H7 (cell line): ENCODE measurements at regions not wholly inside any gene's neighbourhood (a gene's known extent, or its start where the extent isn't known, plus 50 kb on each side); places are given as distances from the start of the nearest gene placed in this dataset.

Experiments used
- DNase-seq: peaks from one replicate; pipeline ENCODE4 v3.0.0; 2012
- H3K27me3 ChIP-seq: 2 replicates; pipeline ENCODE4 v1.6.0; 2011; ENCODE audit warnings: mild to moderate bottlenecking, low read length; ENCODE audit not compliant: control insufficient read depth, insufficient read depth
- H3K36me3 ChIP-seq: replicated peaks from 2 replicates; pipeline ENCODE4 v1.5.1; 2011; ENCODE audit warnings: low read length; ENCODE audit not compliant: control insufficient read depth, insufficient read depth
- H3K4me3 ChIP-seq: 2 replicates; pipeline ENCODE4 v1.5.1; 2011; ENCODE audit warnings: low read depth, mild to moderate bottlenecking, control low read depth, low read length, moderate library complexity; ENCODE audit not compliant: insufficient read depth

- no peaks in the 10 kb centered on the region for H3K36me3 ChIP-seq
- no peak overlapping the region for H3K4me3 ChIP-seq
- H3K27me3 ChIP-seq, result no peaks in the 10 kb centered on the region
- DNase-seq, result no peak
Observed at GRCh38 chr12:46946137-46946536, 120.3 kb upstream of the SLC38A4 start.

GRCh38 chr12:46948936-46949545, 123.2 kb upstream of the SLC38A4 start:
- no peak for DNase-seq
- H3K36me3 ChIP-seq, result no peaks in the 10 kb centered on the region
- H3K27me3 ChIP-seq, result no peaks in the 10 kb centered on the region

GRCh38 chr12:46950094-46950493, 124.3 kb upstream of the SLC38A4 start:
- Histone ChIP-seq H3K36me3 (no peaks in the 10 kb centered on the region), H3K4me3 (no peak overlapping the region), H3K27me3 (no peaks in the 10 kb centered on the region)
- DNase-seq, result no peak

More at GRCh38 chr12:46948936-46949545, 123.2 kb upstream of the SLC38A4 start:
- H3K4me3 ChIP-seq, result no peak overlapping the region

GRCh38 chr12:46952880-46953483, 126.4 kb upstream of the PCED1B start:
- Histone ChIP-seq H3K36me3 (no peaks in the 10 kb centered on the region), H3K27me3 (no peaks in the 10 kb centered on the region), H3K4me3 (no peak overlapping the region)
- no peak for DNase-seq

- no peak for DNase-seq
- H3K27me3 ChIP-seq, result no peaks in the 10 kb centered on the region
- no peak overlapping the region for H3K4me3 ChIP-seq
- no peaks in the 10 kb centered on the region for H3K36me3 ChIP-seq
Observed at GRCh38 chr12:46956451-46957035, 122.9 kb upstream of the PCED1B start.

- no peak for DNase-seq
- Histone ChIP-seq H3K36me3 (no peaks in the 10 kb centered on the region), H3K4me3 (no peak overlapping the region), H3K27me3 (no peaks in the 10 kb centered on the region)
Observed at GRCh38 chr12:46958053-46958452, 121.4 kb upstream of the PCED1B start.

GRCh38 chr12:46958599-46959290, 120.7 kb upstream of the PCED1B start:
- Histone ChIP-seq H3K4me3 (no peak overlapping the region), H3K36me3 (no peaks in the 10 kb centered on the region)
- DNase-seq, result no peak

GRCh38 chr12:46959502-46959901, 119.9 kb upstream of the PCED1B start:
- Histone ChIP-seq H3K36me3 (no peaks in the 10 kb centered on the region), H3K27me3 (no peaks in the 10 kb centered on the region), H3K4me3 (no peak overlapping the region)
- DNase-seq, result no peak

More at GRCh38 chr12:46958599-46959290, 120.7 kb upstream of the PCED1B start:
- H3K27me3 ChIP-seq, result no peaks in the 10 kb centered on the region

- no peak for DNase-seq
- H3K27me3 ChIP-seq, result no peaks in the 10 kb centered on the region
- no peak overlapping the region for H3K4me3 ChIP-seq
- no peaks in the 10 kb centered on the region for H3K36me3 ChIP-seq
Observed at GRCh38 chr12:46960681-46961080, 118.7 kb upstream of the PCED1B start.

- no peaks in the 10 kb centered on the region for H3K36me3 ChIP-seq
- no peaks in the 10 kb centered on the region for H3K27me3 ChIP-seq
- H3K4me3 ChIP-seq, result no peak overlapping the region
- DNase-seq, result no peak
Observed at GRCh38 chr12:46963191-46963590, 116.2 kb upstream of the PCED1B start.

- H3K27me3 ChIP-seq, result no peaks in the 10 kb centered on the region
- H3K36me3 ChIP-seq, result no peaks in the 10 kb centered on the region
- no peak overlapping the region for H3K4me3 ChIP-seq
- peak; percentile 32 for DNase-seq
Observed at GRCh38 chr12:46963977-46964971, 115.1 kb upstream of the PCED1B start.

- Histone ChIP-seq H3K4me3 (no peak overlapping the region), H3K36me3 (no peaks in the 10 kb centered on the region), H3K27me3 (no peaks in the 10 kb centered on the region)
- no peak for DNase-seq
Observed at GRCh38 chr12:46965137-46965536, 114.3 kb upstream of the PCED1B start.

- H3K36me3 ChIP-seq, result no peaks in the 10 kb centered on the region
- DNase-seq, result no peak
- no peak overlapping the region for H3K4me3 ChIP-seq
- H3K27me3 ChIP-seq, result no peaks in the 10 kb centered on the region
Observed at GRCh38 chr12:46965880-46966279, 113.5 kb upstream of the PCED1B start.

- H3K4me3 ChIP-seq, result no peak overlapping the region
- no peak for DNase-seq
- H3K27me3 ChIP-seq, result no peaks in the 10 kb centered on the region
- H3K36me3 ChIP-seq, result no peaks in the 10 kb centered on the region
Observed at GRCh38 chr12:46970636-46971035, 108.8 kb upstream of the PCED1B start.
